HG03280 (cell line): ENCODE measurements at regions not wholly inside any gene's neighbourhood (a gene's known extent, or its start where the extent isn't known, plus 50 kb on each side); places are given as distances from the start of the nearest gene placed in this dataset.
A peak's percentile ranks its signal among the peaks of the same experiment; 100 is the strongest.

Source experiments
- ATAC-seq: cut with Tn5 transposase; IDR thresholded peaks from one replicate; pipeline ENCODE4 v1.9.1; 2021; ENCODE audit warnings: mild to moderate bottlenecking, moderate library complexity; ENCODE audit not compliant: unreplicated experiment

DNA sequence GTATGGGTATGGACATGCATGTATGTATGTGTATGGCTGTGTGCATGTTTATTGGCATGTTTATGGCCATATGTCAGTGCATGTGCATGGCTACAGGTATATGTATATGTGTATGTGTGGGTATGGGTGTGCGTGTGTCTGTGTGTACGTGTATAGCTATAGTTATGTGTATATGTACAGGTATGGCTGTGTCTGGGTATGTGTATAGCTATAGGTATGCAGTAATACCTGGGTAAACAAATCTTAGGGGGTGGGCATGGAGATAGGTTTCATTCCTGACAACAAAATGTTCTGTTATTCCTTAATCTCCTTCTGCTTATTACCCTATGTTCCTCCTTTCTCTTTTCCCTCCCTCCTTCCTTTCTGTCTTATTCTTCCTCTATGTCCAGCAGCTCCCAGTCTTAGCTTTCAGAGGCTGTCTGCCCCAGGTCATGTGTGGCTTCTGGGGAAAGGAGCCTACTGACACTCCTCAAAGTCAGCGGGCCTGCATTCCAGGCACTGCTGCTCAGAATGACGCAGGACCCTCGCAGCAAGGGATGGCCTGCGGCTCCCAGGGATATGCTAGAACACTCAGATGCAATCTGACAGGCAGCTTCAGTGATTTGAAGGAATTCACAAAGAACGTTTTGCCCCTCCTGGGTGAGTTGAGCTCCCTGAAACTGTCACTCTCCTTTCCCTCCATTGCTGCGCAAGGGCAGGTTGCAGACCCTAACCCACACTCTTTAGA, 139.3 kb upstream of the PHACTR1 start:
- no peak for ATAC-seq

GRCh38 chr6:12578097-12578496, 138.5 kb upstream of the PHACTR1 start:
- ATAC-seq = no peak

GRCh38 chr6:12578751-12579150, 137.8 kb upstream of the PHACTR1 start:
- no peak for ATAC-seq

- ATAC-seq = no peak
Measured at GRCh38 chr6:12580290-12580689, 136.3 kb upstream of the PHACTR1 start.

- no peak for ATAC-seq
Measured at GRCh38 chr6:12582421-12583110, 134.0 kb upstream of the PHACTR1 start.

DNA sequence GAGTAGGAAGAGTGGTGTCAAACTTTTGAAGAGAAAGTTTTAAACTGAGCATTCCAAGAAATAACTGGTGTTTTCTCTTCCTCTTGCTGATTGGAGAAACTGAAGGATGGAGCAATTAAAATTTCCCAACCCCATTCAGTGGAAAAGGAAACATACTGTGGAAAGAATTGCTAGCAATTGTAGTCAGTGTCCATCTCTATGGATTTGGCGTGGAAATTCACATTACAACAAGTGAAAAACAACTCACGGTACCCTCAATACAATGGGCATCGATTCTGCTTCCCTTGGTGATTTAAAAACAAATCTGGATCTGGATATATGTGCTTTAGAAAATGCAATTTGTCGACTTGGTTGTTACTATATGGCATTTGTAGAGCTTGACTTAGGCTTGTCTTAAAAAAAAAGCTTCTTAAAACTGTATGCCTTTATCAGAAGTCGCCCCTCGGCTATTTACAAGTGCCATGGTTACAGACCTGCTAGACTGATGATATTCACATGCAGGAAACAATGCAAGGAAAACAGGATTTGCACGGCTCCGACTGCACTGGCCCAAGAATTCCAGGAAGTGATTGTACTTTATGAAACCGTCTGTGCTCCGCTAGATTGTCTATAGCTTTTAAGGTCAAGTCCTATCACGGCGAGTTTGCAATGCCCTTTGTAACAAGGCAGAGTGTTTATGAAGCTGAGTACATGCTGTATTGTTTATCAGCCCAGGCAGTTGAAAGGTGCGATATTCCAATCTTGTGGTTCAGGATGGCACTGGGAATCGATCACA, 131.7 kb upstream of the PHACTR1 start:
- ATAC-seq = no peak

- no peak for ATAC-seq
Measured at GRCh38 chr6:12585497-12585958, 131.0 kb upstream of the PHACTR1 start.

GRCh38 chr6:12586721-12587480, 129.7 kb upstream of the PHACTR1 start:
- ATAC-seq = no peak

DNA sequence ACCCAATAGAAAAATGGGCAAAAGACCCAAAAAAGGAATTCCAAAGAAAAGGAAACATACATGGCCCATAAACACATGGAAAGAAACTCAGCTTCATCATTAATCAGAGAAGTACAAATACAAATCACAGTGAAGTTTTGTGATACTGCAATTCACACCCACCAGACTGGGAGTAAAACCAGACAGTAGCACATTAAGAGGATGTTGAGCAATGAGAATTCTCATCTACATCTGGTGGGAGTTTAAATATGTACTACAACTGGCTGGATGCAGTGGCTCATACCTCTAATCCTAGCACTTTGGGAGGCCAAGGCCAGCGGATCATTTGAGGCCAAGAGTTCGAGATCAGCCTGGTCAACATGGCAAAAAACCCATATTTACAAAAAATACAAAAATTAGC, 125.7 kb upstream of the PHACTR1 start:
- no peak for ATAC-seq

- no peak for ATAC-seq
Measured at GRCh38 chr6:12592634-12593033, 123.9 kb upstream of the PHACTR1 start.

GRCh38 chr6:12593771-12594529, 122.6 kb upstream of the PHACTR1 start:
- no peak for ATAC-seq

GRCh38 chr6:12594530-12594893, 122.1 kb upstream of the PHACTR1 start:
- no peak for ATAC-seq

GRCh38 chr6:12595161-12595811, 121.3 kb upstream of the PHACTR1 start:
- peak; percentile 54 for ATAC-seq

GRCh38 chr6:12596731-12597130, 119.8 kb upstream of the PHACTR1 start:
- no peak for ATAC-seq

GRCh38 chr6:12598919-12599318, 117.6 kb upstream of the PHACTR1 start:
- no peak for ATAC-seq

DNA sequence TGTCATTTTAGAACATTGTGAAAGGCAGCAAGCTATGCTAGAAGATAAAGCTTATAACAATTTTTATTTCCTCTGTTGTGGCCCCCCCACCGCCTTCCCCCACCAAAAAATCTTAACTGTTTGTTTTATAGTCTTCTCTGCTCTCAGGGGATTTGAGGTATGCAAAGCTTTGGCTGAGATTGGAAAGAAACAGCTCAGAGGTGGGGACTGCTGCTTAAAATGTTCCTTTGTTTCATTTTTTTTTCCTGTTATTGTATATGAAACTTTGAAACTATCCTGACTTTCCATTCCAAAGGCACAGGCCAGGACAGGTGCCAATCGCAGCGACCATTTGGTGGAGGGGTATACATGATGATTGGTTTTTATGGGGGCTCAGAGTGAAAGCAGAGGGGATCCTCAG, 114.7 kb upstream of the PHACTR1 start:
- no peak for ATAC-seq

GRCh38 chr6:12602342-12602741, 114.2 kb upstream of the PHACTR1 start:
- ATAC-seq = no peak

- ATAC-seq = no peak
Measured at GRCh38 chr6:12602951-12603672, 113.5 kb upstream of the PHACTR1 start.

DNA sequence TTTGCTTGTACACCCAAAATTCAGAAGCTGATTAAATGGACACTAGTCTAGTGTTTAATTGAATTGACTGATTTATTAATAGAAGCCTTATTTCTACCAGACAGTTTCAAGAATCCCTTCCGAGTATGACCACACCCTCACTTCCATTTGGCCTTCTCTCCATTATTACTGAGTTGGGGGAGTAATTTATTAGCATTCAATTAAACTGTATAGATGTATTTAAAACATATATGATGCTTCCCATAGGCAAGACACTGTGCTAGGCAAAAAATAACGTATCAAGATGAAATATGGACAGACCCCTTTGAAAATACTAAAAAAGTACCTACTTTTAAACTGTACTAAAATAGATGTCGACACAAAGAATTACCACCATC, 112.9 kb upstream of the PHACTR1 start:
- no peak for ATAC-seq
